Adrenal gland (tissue), 9 donors: ENCODE measurements at regions not wholly inside any gene's neighbourhood (a gene's known extent, or its start where the extent isn't known, plus 50 kb on each side); places are given as distances from the start of the nearest gene placed in this dataset.
"Not testable (repeated sequence)": the region's sequence is repeated elsewhere in the genome, so short reads cannot be mapped to it uniquely, and the experiment has no call there.

ENCODE experiments used
- DNase-seq, 7 donors: peaks; one replicate each; pipeline ENCODE4 v3.0.0-alpha.2; 2019 to 2020
- H3K27ac ChIP-seq, 5 donors: fragments of 200-600 bp; sonication (generic) in 4 of 5; 1 replicate in 3 of 5; 2 replicates in 2 of 5; pipeline versions ENCODE4 v1.5.1 to v1.8.0; 2016 to 2020; ENCODE audit warnings: mild to moderate bottlenecking in 1 of 5
- H3K27me3 ChIP-seq: fragments of 200-600 bp; 2 replicates; pipeline ENCODE4 v1.8.0; 2021
- H3K36me3 ChIP-seq, 2 donors: fragments of 200-600 bp; replicated peaks in 1 of 2; 1 replicate in 1 of 2; 2 replicates in 1 of 2; pipeline versions ENCODE4 v1.5.1 to v1.8.0; 2018 to 2022
- H3K4me1 ChIP-seq, 2 donors: fragments of 200-600 bp; replicated peaks in 1 of 2; 1 replicate in 1 of 2; 2 replicates in 1 of 2; pipeline versions ENCODE4 v1.5.1 to v1.8.0; 2018 to 2021
- H3K4me3 ChIP-seq, 4 donors: fragments of 200-600 bp; sonication (generic) in 3 of 4; one replicate each; pipeline ENCODE4 v1.5.1; 2016 to 2018
- H3K9me3 ChIP-seq, 3 donors: fragments of 200-600 bp; sonication (generic) in 1 of 3; replicated peaks in 1 of 3; 1 replicate in 2 of 3; 2 replicates in 1 of 3; pipeline versions ENCODE4 v1.5.1 to v1.8.0; 2016 to 2021
- POLR2A ChIP-seq, 2 donors: fragments of 450-650 bp; IDR thresholded peaks; one replicate each; pipeline ENCODE4 v1.6.1; 2017; ENCODE audit warnings: antibody characterized with exemption in 2 of 2, mild to moderate bottlenecking in 2 of 2, moderate library complexity in 1 of 2
- WGBS, 4 donors: extraction: QIAGEN DNeasy Blood & Tissue Kit in 2 of 4; methylation state at CpG; one replicate each; pipeline versions ENCODE4 v1.1.5 to v1.1.7; 2013 to 2017; 5-methylcytosine and 5-hydroxymethylcytosine counted together
- intact Hi-C, 2 donors: fragments of 100-400 bp; cut with DNase I; formaldehyde crosslinking; loops; one replicate each; pipeline versions ENCODE4 v1.14.1 to v1.15.0; 2022 to 2023
- TF ChIP-seq, protein P1 (sequence below), 6 experiments: fragments of 450-650 bp in 4 of 6; fragments of 200-600 bp in 2 of 6; sonication (generic) in 1 of 6; IDR thresholded peaks; 1 replicate in 5 of 6; 2 replicates in 1 of 6; pipeline versions ENCODE4 v1.5.1 to v1.8.0; 2016 to 2021; ENCODE audit warnings: antibody characterized with exemption in 6 of 6, mild to moderate bottlenecking in 2 of 6, moderate library complexity in 1 of 6
- donor health status: healthy with polysubstance abuse.
- donor health status: Bipolar disorder and iron deficiency.
- donor health status: DM: yes; HTN: yes; CAD: no.
- donor health status: DM: no; HTN: no; CAD: no.
- donor health status: DM: no; HTN: no; CAD: no.

GRCh38 chr17:52965856-52966255 is 807.3 kb upstream of the CA10 start:
- 78 to 91% (median 84%) methylated on average over 3 of the region's 3 CpGs for WGBS, 4 donors
- no peaks in the 10 kb centered on the region for H3K4me1 ChIP-seq
- no peaks in the 10 kb centered on the region for H3K27me3 ChIP-seq
- H3K9me3 ChIP-seq, result no peaks in the 10 kb centered on the region
- no peak overlapping the region for H3K27ac ChIP-seq
- DNase-seq, result no peak
- TF ChIP-seq, protein P1, sequence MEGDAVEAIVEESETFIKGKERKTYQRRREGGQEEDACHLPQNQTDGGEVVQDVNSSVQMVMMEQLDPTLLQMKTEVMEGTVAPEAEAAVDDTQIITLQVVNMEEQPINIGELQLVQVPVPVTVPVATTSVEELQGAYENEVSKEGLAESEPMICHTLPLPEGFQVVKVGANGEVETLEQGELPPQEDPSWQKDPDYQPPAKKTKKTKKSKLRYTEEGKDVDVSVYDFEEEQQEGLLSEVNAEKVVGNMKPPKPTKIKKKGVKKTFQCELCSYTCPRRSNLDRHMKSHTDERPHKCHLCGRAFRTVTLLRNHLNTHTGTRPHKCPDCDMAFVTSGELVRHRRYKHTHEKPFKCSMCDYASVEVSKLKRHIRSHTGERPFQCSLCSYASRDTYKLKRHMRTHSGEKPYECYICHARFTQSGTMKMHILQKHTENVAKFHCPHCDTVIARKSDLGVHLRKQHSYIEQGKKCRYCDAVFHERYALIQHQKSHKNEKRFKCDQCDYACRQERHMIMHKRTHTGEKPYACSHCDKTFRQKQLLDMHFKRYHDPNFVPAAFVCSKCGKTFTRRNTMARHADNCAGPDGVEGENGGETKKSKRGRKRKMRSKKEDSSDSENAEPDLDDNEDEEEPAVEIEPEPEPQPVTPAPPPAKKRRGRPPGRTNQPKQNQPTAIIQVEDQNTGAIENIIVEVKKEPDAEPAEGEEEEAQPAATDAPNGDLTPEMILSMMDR (IDR thresholded peaks at IDR 0.05), result no peak
- TF ChIP-seq POLR2A (IDR thresholded peaks at IDR 0.05), result no peak
- no peak overlapping the region for H3K4me3 ChIP-seq
- H3K36me3 ChIP-seq, result no peaks in the 10 kb centered on the region
- intact Hi-C loops, result no loop called here

- intact Hi-C loops, H3K36me3 ChIP-seq, DNase-seq, H3K27me3 ChIP-seq, H3K27ac ChIP-seq, H3K9me3 ChIP-seq, H3K4me3 ChIP-seq, H3K4me1 ChIP-seq: not testable (repeated sequence)
- WGBS, 4 donors, result 71 to 77% (median 77%) methylated on average over 11 of the region's 11 CpGs
These were observed 803.2 kb upstream of the CA10 start for GRCh38 chr17:52961751-52962150.

DNA sequence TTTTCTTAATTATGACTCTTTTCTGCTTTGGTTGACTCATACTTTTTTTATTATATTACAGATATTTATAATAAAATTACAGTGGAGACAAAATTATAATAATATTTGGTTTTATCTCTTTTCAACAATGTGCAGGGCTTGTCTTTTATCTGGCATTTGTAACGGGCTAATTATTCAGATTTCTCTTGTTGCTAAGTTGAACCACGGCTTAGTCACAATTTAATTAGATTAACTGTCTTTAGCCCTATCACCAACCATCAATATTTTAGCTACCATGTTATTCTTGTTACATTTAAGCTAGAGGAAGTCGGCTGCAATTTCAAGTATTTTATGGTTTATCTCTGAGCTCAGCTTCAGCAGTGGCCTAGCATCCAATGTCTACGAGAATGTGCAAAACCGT is 798.9 kb upstream of the CA10 start:
- intact Hi-C loops, result no loop called here
- Histone ChIP-seq H3K4me3 (no peak overlapping the region), H3K27me3 (no peaks in the 10 kb centered on the region), H3K36me3 (no peaks in the 10 kb centered on the region), H3K9me3 (no peaks in the 10 kb centered on the region), H3K27ac (no peak overlapping the region), H3K4me1 (no peaks in the 10 kb centered on the region)
- no peak for TF ChIP-seq POLR2A (IDR thresholded peaks at IDR 0.05)
- TF ChIP-seq, protein P1 (IDR thresholded peaks at IDR 0.05), result no peak
- 72 to 80% (median 75%) methylated on average over 5 of the region's 5 CpGs for WGBS, 4 donors
- DNase-seq, result no peak

DNA sequence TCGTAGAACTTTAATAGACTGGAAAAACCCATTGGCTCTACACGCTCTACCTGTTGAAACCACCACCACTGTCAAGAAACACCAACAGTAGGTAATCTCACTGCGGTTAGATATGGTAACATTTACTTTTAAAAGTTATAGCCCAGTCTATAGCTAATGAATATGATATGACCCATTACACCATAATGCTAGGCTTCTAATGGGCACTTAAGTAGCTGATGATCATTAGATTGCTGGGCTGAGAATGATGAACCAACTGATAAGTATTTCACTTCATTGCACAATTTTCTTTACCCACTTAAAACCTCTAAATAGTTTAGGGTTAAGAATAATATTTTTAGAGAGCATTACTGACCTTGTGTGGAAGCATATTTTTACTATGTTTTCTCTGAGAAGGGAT is 788.9 kb upstream of the CA10 start:
- DNase-seq, result no peak
- Histone ChIP-seq H3K36me3 (no peaks in the 10 kb centered on the region), H3K27ac (no peak overlapping the region), H3K4me1 (no peaks in the 10 kb centered on the region), H3K4me3 (no peak overlapping the region), H3K9me3 (no peaks in the 10 kb centered on the region), H3K27me3 (no peaks in the 10 kb centered on the region)
- 53 to 56% (median 55%) methylated on average over 3 of the region's 3 CpGs for WGBS, 4 donors
- TF ChIP-seq, protein P1 (IDR thresholded peaks at IDR 0.05), result no peak
- TF ChIP-seq POLR2A (IDR thresholded peaks at IDR 0.05), result no peak
- intact Hi-C loops, result no loop called here

DNA sequence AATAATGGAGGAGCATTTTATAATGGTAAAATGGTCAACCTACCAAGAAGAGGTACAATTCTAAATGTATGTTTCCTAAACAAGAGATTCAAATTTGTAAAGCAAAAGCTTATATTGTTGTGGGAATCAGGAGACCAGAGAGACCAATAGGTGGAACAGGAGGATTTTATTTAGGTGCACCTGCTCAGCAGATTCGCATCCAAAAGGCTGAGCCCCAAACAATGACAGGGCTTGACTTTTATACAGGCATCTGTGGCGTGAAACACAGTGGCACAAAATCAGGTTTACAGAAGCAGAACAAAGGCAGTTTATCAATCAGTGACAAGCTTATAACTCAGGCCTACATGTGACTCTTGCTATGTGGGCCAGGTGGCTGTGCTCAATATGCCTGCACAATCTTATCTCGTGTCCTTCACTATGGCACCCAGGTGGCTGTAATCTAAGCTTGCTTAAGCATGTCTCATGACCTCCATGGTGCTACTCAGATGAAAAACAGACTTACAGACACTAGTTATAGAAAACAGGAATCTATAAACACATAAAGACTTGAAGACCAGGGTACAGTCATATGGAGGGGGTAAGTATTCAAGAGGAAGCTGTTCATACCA is 780.2 kb upstream of the CA10 start:
- Histone ChIP-seq H3K27me3 (no peaks in the 10 kb centered on the region), H3K36me3 (no peaks in the 10 kb centered on the region), H3K27ac (no peak overlapping the region), H3K4me3 (no peak overlapping the region), H3K4me1 (no peaks in the 10 kb centered on the region), H3K9me3 (peaks cover 0 to 9% (median 0%) of the 10 kb centered on the region in 3 donors)
- intact Hi-C loops, result no loop called here
- 71 to 83% (median 80%) methylated on average over 3 of the region's 3 CpGs for WGBS, 4 donors
- TF ChIP-seq, protein P1 (IDR thresholded peaks at IDR 0.05), result no peak
- no peak for TF ChIP-seq POLR2A (IDR thresholded peaks at IDR 0.05)
- no peak for DNase-seq
